ENCODE measurements at regions not wholly inside any gene's neighbourhood (a gene's known extent, or its start where the extent isn't known, plus 50 kb on each side); places are given as distances from the start of the nearest gene placed in this dataset.
"Not testable (repeated sequence)": the region's sequence is repeated elsewhere in the genome, so short reads cannot be mapped to it uniquely, and the experiment has no call there.

DNA sequence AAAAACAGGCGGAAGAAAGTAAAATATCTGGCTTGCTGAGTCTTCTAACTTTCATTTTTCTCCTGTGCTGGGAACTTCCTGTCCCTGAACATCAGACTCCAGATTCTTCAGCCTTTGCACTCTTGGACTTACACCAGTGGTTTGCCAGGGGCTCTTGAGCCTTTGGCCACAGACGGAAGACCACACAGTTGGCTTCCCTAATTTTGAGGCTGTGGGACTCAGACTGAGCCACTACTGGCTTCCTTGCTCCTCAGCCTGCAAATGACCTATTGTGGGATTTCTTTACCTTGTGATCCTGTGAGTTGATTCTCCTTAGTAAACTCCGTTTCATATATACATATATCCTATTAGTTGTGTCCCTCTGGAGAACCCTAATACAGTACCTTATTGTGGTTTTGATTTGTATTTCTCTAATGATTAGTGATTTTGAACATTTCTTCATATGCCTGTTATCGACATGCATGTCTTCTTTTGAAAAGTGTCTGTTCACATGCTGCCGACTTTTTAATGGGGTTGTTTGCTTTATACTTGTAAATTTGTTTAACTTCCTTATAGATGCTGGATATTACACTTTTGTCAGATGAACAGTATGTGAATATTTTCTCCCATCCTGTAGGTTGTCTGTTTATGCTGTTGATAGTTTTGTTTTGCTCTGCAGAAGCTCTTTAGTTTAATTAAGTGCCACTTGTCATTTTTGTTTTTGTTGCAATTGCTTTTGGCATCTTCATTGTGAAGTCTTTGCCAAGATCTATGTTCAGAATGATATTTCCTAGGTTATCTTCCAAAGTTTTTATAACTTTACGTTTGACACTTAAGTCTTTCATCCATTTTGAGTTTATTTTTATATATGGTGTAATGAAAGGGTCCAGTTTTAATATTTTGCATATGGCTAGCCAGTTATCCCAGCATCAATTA, 348.8 kb upstream of the SETBP1 start:
- DNase-seq (no peak), ATAC-seq (no peak)

DNA sequence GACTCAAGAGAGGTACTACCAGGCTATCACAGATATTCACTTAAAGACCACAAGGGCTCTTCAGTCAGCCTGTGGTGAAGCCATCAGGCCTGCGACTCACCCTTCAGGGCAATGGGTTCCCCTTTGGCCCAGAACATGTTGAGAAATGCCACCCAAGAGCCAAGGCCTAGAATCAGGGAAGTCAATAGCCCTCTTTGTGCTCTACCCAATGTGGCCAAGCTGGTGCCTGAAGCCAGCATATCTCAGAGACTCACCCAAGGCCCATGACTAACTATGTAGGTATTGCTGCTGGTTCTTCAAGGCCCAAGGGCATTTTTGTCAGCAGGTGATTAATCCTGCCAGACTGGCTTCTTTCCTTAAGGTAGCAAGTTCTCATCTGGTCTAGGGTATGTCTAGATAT, 338.9 kb upstream of the SETBP1 start:
- no peak for DNase-seq
- ATAC-seq, result no peak

DNA sequence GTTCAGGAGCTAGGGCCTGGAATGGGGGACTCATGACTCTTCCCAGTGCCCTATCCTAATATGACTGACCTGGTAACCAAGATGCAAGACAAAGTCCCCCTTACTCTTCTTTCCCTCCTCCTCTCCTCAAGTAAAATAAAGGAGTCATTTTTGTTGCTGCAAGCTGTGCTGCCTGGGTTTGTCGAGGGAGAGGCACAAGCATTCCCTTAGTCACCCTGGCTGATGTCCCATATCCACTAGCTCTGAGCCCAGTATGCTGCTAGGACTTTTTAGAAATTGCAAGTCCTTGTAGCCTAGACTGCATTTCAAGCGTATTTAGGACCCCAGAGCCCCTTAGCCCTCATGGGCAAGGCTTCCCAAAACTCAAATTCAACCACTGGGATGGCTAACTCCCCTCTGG, 338.5 kb upstream of the SETBP1 start:
- no peak for ATAC-seq
- DNase-seq, result no peak

DNA sequence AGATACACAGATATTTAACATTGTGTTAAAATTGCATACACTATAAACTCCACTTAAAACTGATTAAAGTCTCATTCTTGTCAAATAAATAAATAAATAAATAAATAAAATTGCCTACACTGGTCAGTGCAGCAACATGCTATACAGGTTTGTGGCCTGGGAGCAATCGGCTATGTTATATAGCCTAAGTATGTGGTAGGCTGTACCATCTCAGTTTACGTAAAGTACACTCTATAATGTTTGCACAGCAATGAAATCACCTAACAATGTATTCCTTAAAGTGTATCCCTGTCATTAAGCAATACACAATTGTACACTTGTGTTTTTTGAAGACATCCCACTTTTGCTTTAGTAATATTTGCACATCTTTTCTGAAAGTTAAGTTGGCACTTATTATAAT, 337.7 kb upstream of the SETBP1 start:
- no peak for ATAC-seq

DNA sequence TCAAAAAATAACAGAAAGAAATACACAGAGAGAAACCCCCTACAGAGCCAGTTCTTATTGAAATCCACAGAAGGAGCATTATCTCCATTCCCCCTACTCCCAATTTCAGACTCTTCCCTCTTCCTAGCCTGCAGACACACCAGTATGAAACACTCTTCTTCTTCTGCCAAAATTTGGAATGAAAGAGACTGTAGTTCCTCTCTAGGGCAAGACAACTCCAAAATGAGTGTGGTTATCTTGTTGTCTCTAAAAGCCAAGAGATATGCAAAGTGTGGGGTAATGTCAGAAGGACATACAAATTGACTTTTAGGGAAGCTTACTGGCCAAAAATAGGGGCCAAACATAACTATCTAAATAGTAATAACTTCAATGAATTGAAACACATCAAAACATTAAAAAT, 337.1 kb upstream of the SETBP1 start:
- ATAC-seq, result no peak
- no peak for DNase-seq

More for the DNA sequence above, 337.7 kb upstream of the SETBP1 start:
- no peak for DNase-seq

DNA sequence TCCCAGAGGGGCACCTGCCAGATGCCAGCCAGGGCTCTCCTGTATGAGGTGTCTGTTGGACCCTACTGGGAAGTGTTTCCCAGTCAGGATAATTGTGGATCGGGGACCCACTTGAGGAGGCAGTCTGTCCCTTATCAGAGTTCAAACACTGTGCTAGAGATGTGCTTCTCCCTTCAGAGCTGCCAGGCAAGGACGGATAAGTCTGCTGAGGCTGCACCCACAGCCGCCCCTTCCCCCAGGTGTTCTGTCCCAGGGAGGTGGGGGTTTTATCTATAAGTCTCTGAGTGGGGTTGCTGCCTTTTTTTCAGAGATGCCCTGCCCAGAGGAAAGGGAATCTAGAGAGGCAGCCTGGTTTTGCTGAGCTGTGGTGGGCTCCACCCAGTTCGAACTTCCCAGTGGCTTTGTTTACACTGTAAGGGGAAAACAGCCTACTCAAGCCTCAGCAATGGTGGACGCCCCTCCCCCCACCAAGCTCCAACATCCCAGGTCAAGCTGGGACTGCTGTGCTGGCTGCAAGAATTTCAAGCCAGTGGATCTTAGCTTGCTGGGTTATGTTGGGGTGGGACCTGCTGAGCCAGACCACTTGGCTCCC, 324.0 kb upstream of the SETBP1 start:
- ATAC-seq (no peak), DNase-seq (no peak)

DNA sequence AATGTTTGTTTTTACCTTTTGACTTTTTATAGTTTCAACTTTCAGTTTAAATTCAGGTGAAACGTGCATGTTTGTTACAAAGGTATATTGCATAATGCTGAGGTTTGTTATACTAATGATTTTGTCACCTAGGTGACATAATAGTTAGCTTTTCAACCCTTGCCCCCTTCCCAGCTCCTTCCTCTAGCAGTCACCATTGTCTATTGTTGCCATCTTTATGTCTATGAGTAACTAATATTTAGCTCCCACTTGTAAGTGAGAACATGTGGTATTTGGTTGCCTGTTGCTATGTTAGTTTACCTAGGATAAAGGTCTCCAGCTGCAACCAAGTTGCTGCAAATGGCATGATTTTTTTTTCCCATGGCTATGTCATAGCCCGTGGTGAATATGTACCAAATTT, 322.3 kb upstream of the SETBP1 start:
- ATAC-seq (no peak), DNase-seq (no peak)

DNA sequence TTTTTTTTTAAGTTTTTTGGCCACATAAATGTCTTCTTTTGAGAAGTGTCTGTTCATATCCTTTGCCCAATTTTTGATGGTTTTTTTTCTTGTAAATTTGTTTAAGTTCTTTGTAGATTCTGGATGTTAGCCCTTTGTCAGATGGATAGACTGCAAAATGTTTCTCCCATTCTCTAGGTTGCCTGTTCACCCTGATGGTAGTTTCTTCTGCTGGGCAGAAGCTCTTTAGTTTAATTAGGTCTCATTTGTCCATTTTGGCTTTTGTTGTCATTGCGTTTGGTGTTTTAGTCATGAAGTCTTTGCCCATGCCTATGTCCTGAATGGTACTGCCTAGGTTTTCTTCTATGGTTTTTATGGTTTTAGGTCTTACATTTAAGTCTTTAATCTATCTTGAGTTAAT, 320.9 kb upstream of the SETBP1 start:
- ATAC-seq, DNase-seq: not testable (repeated sequence)

DNA sequence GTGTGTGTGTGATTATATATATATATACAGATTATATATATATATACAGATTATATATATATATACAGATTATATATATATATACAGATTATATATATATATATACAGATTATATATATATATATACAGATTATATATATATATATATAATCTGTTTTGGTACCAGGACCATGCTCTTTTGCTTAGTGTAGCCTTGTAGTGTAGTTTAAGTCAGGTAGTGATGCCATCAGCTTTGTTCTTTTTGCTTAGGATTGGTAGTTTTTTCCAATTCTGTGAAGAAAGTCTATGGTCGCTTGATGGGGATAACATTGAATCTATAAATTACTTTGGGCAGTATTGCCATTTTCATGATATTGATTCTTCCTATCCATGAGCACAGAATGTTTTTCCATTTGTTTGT, 318.5 kb upstream of the SETBP1 start:
- not testable (repeated sequence) for ATAC-seq, DNase-seq

DNA sequence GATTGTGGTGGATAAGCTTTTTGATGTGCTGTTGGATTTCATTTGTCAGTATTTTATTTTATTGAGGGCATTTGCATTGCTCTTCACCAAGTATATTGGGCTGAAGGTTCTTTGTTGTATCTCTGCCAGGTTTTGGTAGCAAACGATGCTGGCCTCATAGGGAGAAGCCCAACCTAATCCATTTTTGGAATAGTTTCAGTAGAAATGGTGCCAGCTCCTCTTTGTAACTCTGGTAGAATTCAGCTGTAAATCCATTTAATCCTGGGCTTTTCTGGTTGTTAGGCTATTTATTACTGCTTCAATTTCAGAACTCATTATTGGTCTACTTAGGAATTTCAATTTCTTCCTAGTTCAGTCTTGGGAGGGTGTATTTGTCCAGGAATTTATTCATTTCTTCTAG, 309.8 kb upstream of the SETBP1 start:
- DNase-seq, result no peak
- no peak for ATAC-seq

DNA sequence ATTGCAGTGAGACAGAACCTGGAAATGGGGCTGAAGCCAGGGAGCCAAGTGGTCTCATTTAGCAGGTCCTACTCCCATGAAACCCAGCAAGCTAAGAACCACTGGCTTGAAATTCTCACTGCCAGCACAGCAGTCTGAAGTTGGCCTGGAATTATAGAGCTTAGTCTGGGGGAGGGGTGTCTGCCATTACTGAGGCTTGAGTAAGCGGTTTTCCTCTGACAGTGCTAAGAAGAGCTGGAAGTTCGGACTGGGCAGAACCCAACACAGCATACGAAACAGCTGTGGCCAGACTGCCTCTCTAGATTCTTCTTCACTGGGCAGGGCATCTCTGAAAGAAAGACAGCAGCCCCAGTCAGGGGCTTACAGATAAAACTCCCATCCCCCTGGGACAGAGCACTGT, 305.7 kb upstream of the SETBP1 start:
- DNase-seq (no peak), ATAC-seq (no peak)

DNA sequence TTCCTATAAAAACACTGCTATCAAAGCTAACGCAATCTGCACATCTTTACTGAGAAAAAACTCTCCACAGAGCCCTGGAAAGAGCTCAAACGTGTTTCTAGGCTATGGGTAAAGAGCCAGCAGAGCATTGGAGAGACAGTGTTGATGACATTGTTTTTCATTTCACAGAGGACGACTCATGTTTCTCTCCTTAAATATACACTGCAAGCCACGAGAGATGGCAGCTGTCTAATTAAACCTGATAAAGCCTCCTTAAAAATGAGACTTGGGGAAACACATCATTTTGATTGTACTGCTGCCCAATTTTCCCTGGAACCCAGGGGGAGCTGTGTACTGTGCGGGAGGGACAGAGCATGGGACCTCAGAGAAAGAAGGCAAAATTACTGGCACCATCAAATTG, 294.3 kb upstream of the SETBP1 start:
- ATAC-seq (no peak), DNase-seq (no peak)

DNA sequence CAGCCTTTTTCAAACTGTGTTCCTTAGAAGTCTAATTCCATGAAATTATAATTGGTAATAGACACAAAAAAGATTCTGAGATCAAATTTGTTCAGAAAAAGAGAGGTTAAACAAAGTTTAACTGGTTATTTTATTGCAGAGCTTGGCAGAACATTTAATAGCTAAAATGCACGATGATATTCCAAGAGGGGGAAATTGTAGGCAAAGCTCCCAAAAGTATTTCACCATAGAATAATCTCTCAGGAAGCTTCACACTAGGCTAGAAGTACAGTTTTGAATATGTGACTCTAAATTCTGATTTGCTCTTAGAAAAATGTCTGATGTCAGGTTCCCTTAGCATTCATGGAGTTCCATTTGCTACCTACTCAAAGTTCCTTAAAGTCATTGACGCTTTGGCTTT, 292.4 kb upstream of the SETBP1 start:
- no peak for DNase-seq
- no peak for ATAC-seq

DNA sequence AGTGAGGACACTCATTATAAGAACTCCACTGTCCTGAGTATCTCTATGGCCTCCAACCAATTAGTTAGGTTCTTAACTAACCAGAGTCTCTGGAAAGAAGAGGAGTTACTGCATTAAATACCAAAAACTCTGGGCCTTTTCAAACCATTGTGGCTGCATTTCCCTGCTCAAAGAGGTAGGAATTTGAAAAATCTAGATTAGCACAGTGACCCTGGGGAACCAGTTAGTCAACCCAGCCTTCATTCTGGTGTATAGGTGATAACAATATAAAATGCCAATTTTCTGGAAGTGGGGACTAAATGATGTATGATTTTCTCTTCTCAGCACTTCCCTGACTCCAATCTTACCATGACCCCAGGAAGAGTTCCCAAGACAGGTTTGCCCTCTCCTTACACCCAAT, 287.8 kb upstream of the SETBP1 start:
- no peak for ATAC-seq

DNA sequence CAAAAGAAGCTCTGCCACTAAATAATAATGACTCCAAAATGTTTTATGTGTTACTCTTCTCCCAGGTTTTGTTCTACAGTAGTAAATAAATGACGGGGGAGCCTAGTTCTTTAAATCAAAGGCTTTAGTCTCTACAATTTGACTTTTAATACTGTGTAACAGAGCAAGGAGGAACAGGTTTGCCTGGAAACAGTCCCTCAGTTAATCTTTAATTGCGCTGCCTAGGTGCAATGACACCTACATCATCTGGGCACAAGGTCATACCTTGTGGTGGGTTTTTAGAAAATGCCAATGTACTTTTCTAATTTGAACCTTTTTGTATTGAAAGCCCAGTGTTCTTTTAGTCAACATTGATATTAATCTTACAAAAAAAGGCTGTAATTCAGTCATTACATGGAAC, 287.3 kb upstream of the SETBP1 start:
- no peak for ATAC-seq
- DNase-seq, result no peak

More for the DNA sequence above, 287.8 kb upstream of the SETBP1 start:
- DNase-seq, result no peak

DNA sequence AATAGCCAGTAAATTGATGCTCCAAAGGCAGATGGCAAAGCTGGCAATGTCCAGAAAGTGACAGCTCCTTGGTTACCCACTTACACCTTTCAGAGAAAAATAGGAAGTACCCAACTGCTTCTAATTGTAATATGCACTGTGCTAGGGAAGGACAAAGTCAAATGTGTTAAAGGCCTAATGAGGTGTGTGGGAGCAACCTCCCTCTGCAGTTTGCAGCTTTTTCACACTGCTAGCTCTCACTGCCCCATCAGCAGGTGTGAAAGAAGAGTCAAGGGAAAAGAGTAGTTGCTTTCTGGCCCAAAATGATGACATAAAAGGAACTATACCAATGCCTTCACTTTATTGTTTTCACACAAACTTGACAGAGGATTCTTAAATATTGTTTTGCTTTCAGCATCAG, 284.1 kb upstream of the SETBP1 start:
- DNase-seq (no peak), ATAC-seq (no peak)

DNA sequence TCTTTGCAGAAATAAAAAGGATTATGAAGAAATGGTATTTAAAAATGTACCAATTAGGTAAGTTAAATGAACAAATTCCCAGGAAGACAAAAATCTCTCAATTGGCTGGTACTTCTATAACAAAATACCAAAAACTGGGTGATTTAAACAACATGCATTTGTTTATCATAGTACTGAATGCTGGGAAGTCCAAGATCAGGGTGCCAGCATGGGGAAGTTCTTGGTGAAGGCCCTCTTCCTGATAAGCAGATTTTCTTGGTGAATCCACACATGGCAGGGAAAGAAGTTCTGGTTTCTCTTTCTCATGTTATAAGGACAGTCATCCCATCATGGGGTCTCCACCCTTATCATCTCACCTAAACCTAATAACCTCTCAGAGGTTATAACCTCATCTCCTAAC, 271.6 kb upstream of the SETBP1 start:
- DNase-seq (no peak), ATAC-seq (no peak)

DNA sequence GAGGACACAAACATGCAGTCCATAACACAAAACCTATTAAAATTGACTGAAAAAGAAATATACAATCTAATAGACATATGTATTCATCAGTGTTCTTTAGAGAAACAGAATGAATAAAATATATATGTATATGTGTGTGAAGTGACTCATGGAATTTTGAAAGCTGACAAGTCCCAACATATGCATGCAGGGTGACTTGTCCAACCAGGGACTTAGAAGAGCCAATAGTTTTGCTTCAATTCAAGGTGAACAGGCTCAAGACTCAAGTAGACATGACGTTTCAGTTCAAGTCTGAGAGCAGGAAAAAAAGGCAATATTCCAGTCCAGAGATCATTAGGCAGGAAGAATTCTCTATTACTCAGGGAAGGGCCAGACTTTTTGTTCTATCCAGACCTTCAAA, 271.2 kb upstream of the SETBP1 start:
- no peak for ATAC-seq

DNA sequence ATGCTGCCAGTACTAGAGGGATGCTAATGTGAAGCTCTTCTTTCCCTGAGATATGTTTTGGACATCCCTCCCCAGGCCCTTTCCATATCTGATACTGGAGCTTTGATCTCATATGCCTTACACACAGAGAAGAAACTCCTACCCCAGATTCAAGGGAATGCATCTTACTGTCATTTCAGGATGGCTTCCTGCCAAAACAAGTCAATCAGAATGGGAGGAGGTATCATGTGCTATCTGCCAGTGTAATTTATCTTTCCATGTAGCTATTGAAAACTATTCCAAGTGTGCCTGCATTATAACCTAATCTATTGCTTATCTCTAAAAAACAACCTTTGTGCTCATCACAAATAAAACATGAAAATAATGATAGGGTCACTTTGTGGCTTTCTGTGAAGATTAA, 269.9 kb upstream of the SETBP1 start:
- ATAC-seq (no peak), DNase-seq (no peak)

More for the DNA sequence above, 271.2 kb upstream of the SETBP1 start:
- DNase-seq, result no peak

DNA sequence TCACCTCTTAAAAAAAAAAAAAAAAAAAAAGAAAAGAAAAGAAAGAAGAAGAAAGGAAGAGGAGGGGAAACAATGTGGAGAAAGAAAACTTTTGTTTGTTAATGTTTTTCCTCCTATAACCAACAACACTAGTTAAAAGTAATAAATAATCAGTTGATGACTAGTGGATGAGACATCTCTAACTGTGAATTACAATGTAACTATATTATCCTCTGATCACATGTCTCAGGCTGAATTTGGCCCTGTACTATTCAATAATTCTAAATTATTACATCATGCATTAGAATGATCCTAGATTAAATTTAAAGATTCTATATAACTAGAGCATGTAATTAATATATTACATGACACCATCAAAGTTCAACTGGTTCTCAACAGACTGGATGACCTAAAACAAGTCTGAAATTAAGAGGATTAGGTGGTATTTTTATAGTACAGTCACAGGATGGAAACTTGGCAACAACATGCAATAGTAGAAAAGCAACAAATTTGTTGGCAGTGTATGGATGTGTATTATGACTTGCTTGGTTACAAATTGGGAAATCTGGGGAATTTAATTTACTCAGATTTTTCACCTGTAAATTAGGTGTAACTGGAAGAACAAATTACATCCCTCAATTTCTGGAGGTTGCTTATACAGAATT, 269.3 kb upstream of the SETBP1 start:
- DNase-seq, result no peak

DNA sequence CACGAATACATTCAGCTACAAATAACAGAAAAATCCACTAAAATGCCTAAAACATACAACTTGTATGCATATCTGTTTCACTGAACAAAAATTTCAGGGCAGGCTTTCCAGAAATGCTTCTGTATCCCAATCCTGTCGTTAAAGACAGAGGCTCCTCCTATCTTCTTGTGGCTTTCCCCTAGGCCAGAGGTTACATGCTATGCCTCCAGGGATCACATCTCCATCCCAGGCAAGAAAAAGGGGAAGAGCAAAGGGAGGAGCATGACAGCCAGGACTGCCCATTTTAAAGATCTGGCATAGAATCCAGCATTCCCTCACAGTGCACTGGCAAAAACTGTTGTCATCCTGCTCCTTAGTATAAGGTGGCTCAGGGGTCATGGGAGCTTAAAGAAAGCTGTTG, 268.7 kb upstream of the SETBP1 start:
- ATAC-seq (no peak), DNase-seq (no peak)

More for the DNA sequence above, 269.3 kb upstream of the SETBP1 start:
- ATAC-seq, result no peak

DNA sequence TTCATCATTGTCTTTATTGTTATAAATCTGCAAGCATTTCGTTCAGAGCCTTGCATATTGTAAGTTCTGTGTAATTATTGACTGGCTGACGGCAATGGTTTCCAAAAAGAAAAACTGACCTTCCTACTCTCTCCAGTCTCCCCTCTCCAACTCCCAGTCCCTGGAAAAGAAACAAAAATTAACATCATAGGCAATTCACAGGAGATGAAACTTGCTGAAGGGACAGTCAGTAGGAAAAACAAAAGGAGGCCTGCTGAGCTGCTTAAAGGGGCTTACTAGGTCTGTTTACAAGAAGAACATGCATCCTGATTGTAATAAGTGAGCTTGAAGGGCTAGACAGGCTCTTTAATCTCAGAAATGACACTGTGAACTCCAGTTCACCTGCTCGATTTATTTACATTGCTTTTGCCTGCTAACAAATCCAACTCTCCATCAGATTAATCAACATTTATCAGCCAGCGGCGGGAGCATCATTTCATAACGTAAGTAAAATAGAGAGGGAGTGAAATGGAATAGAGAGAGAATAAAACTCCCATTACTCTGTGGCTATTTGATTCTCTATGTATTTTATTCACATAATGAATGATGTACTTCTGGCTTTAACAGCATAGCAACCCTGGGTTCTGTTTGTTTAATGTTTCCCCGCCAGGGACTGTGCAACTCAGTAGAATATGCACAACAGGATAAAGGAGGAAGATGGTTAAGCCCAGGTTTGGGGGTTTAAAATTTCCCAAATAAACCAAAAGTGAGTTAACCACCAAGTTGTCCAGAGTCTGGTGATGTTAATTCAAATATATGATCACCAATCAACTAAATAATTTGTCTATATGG, 256.7 kb upstream of the SETBP1 start:
- no peak for DNase-seq
- ATAC-seq, result no peak

Measured in stimulated activated naive CD8-positive, alpha-beta T cell treated with anti-CD3 and anti-CD28 coated beads, Interleukin-15, Interleukin-2, amounts not matched to agents 100 U/mL and 50 U/mL, for 24 hours (primary cell).